T-helper 1 cell treated with Interleukin-12 subunit alpha and Interleukin-12 subunit beta and Interleukin-4 antibody, amounts not matched to agents 30 μg/mL and 1 μg/mL, for 36 hours (primary cell): ENCODE measurements at regions not wholly inside any gene's neighbourhood (a gene's known extent, or its start where the extent isn't known, plus 50 kb on each side); places are given as distances from the start of the nearest gene placed in this dataset.

Source experiments
- H3K27ac Mint-ChIP-seq: one replicate; pipeline ENCODE4 v1.8.0; 2021; ENCODE audit warnings: mild to moderate bottlenecking, mixed read lengths
- H3K27me3 Mint-ChIP-seq: one replicate; pipeline ENCODE4 v1.8.0; 2021; ENCODE audit warnings: low read depth, mixed read lengths
- H3K36me3 Mint-ChIP-seq: one replicate; pipeline ENCODE4 v1.8.0; 2021; ENCODE audit warnings: low read depth, mixed read lengths
- H3K4me1 Mint-ChIP-seq: one replicate; pipeline ENCODE4 v1.8.0; 2021; ENCODE audit warnings: low read depth, mixed read lengths
- H3K4me3 Mint-ChIP-seq: one replicate; pipeline ENCODE4 v1.8.0; 2021; ENCODE audit warnings: mild to moderate bottlenecking, moderate library complexity, mixed read lengths
- H3K9me3 Mint-ChIP-seq: one replicate; pipeline ENCODE4 v1.8.0; 2021; ENCODE audit warnings: mixed read lengths

- Mint-ChIP-seq H3K27ac (no peak overlapping the region), H3K4me1 (no peaks in the 10 kb centered on the region), H3K36me3 (no peaks in the 10 kb centered on the region), H3K9me3 (peaks cover 13% of the 10 kb centered on the region), H3K4me3 (no peak overlapping the region), H3K27me3 (no peaks in the 10 kb centered on the region)
Observed at GRCh38 chr21:27425172-27425571, 458.3 kb upstream of the ADAMTS5 start.

- Mint-ChIP-seq H3K9me3 (peaks cover 10% of the 10 kb centered on the region), H3K36me3 (no peaks in the 10 kb centered on the region), H3K4me3 (no peak overlapping the region), H3K27ac (no peak overlapping the region), H3K27me3 (no peaks in the 10 kb centered on the region), H3K4me1 (no peaks in the 10 kb centered on the region)
Observed at GRCh38 chr21:27424601-27425000, 457.7 kb upstream of the ADAMTS5 start.

- Mint-ChIP-seq H3K4me1 (no peaks in the 10 kb centered on the region), H3K4me3 (no peak overlapping the region), H3K27me3 (no peaks in the 10 kb centered on the region), H3K27ac (no peak overlapping the region), H3K9me3 (peaks cover 10% of the 10 kb centered on the region), H3K36me3 (no peaks in the 10 kb centered on the region)
Observed at GRCh38 chr21:27423906-27424595, 457.2 kb upstream of the ADAMTS5 start.

GRCh38 chr21:27423038-27423437 lies 456.1 kb upstream of the ADAMTS5 start:
- H3K27ac Mint-ChIP-seq, result no peak overlapping the region
- H3K4me3 Mint-ChIP-seq, result no peak overlapping the region

GRCh38 chr21:27422435-27422834 lies 455.5 kb upstream of the ADAMTS5 start:
- H3K36me3 Mint-ChIP-seq, result no peaks in the 10 kb centered on the region
- no peaks in the 10 kb centered on the region for H3K27me3 Mint-ChIP-seq
- no peak overlapping the region for H3K27ac Mint-ChIP-seq

More at GRCh38 chr21:27423038-27423437, 456.1 kb upstream of the ADAMTS5 start:
- Mint-ChIP-seq H3K9me3 (peaks cover 10% of the 10 kb centered on the region), H3K27me3 (no peaks in the 10 kb centered on the region), H3K36me3 (no peaks in the 10 kb centered on the region), H3K4me1 (no peaks in the 10 kb centered on the region)

GRCh38 chr21:27421654-27422053 lies 454.8 kb upstream of the ADAMTS5 start:
- peaks cover 10% of the 10 kb centered on the region for H3K9me3 Mint-ChIP-seq
- H3K4me3 Mint-ChIP-seq, result no peak overlapping the region
- H3K27me3 Mint-ChIP-seq, result no peaks in the 10 kb centered on the region
- H3K4me1 Mint-ChIP-seq, result no peaks in the 10 kb centered on the region
- H3K27ac Mint-ChIP-seq, result no peak overlapping the region
- H3K36me3 Mint-ChIP-seq, result no peaks in the 10 kb centered on the region

More at GRCh38 chr21:27422435-27422834, 455.5 kb upstream of the ADAMTS5 start:
- Mint-ChIP-seq H3K9me3 (peaks cover 10% of the 10 kb centered on the region), H3K4me3 (no peak overlapping the region), H3K4me1 (no peaks in the 10 kb centered on the region)

- H3K4me1 Mint-ChIP-seq, result no peaks in the 10 kb centered on the region
Observed at GRCh38 chr21:27419153-27419552, 452.3 kb upstream of the ADAMTS5 start.

GRCh38 chr21:27418346-27418745 lies 451.5 kb upstream of the ADAMTS5 start:
- Mint-ChIP-seq H3K4me1 (no peaks in the 10 kb centered on the region), H3K4me3 (no peak overlapping the region), H3K27ac (no peak overlapping the region), H3K27me3 (no peaks in the 10 kb centered on the region), H3K36me3 (no peaks in the 10 kb centered on the region), H3K9me3 (peaks cover 7% of the 10 kb centered on the region)

More at GRCh38 chr21:27419153-27419552, 452.3 kb upstream of the ADAMTS5 start:
- H3K9me3 Mint-ChIP-seq, result peaks cover 7% of the 10 kb centered on the region
- H3K27ac Mint-ChIP-seq, result no peak overlapping the region
- H3K36me3 Mint-ChIP-seq, result no peaks in the 10 kb centered on the region
- no peak overlapping the region for H3K4me3 Mint-ChIP-seq
- no peaks in the 10 kb centered on the region for H3K27me3 Mint-ChIP-seq

GRCh38 chr21:27412530-27412929 lies 445.6 kb upstream of the ADAMTS5 start:
- H3K4me3 Mint-ChIP-seq, result no peak overlapping the region
- no peaks in the 10 kb centered on the region for H3K36me3 Mint-ChIP-seq
- H3K4me1 Mint-ChIP-seq, result no peaks in the 10 kb centered on the region
- H3K27me3 Mint-ChIP-seq, result no peaks in the 10 kb centered on the region
- no peak overlapping the region for H3K27ac Mint-ChIP-seq
- peaks cover 12% of the 10 kb centered on the region for H3K9me3 Mint-ChIP-seq

GRCh38 chr21:27408826-27409225 lies 441.9 kb upstream of the ADAMTS5 start:
- Mint-ChIP-seq H3K27me3 (no peaks in the 10 kb centered on the region), H3K4me1 (no peaks in the 10 kb centered on the region), H3K27ac (no peak overlapping the region), H3K4me3 (no peak overlapping the region), H3K9me3 (peaks cover 8% of the 10 kb centered on the region), H3K36me3 (no peaks in the 10 kb centered on the region)

- no peaks in the 10 kb centered on the region for H3K4me1 Mint-ChIP-seq
- no peak overlapping the region for H3K27ac Mint-ChIP-seq
- H3K36me3 Mint-ChIP-seq, result no peaks in the 10 kb centered on the region
- H3K27me3 Mint-ChIP-seq, result no peaks in the 10 kb centered on the region
- no peak overlapping the region for H3K4me3 Mint-ChIP-seq
- peaks cover 8% of the 10 kb centered on the region for H3K9me3 Mint-ChIP-seq
Observed at GRCh38 chr21:27407271-27407670, 440.4 kb upstream of the ADAMTS5 start.

GRCh38 chr21:27406300-27407009 lies 439.6 kb upstream of the ADAMTS5 start:
- no peaks in the 10 kb centered on the region for H3K4me1 Mint-ChIP-seq
- peaks cover 8% of the 10 kb centered on the region for H3K9me3 Mint-ChIP-seq
- H3K27ac Mint-ChIP-seq, result no peak overlapping the region
- no peaks in the 10 kb centered on the region for H3K36me3 Mint-ChIP-seq
- no peaks in the 10 kb centered on the region for H3K27me3 Mint-ChIP-seq
- no peak overlapping the region for H3K4me3 Mint-ChIP-seq

GRCh38 chr21:27403011-27403410 lies 436.1 kb upstream of the ADAMTS5 start:
- no peaks in the 10 kb centered on the region for H3K9me3 Mint-ChIP-seq
- no peaks in the 10 kb centered on the region for H3K4me1 Mint-ChIP-seq
- no peak overlapping the region for H3K4me3 Mint-ChIP-seq
- no peaks in the 10 kb centered on the region for H3K36me3 Mint-ChIP-seq
- H3K27me3 Mint-ChIP-seq, result no peaks in the 10 kb centered on the region
- no peak overlapping the region for H3K27ac Mint-ChIP-seq

- Mint-ChIP-seq H3K36me3 (no peaks in the 10 kb centered on the region), H3K4me1 (no peaks in the 10 kb centered on the region), H3K27ac (no peak overlapping the region), H3K27me3 (no peaks in the 10 kb centered on the region), H3K9me3 (no peaks in the 10 kb centered on the region), H3K4me3 (no peak overlapping the region)
Observed at GRCh38 chr21:27400045-27400444, 433.2 kb upstream of the ADAMTS5 start.

- Mint-ChIP-seq H3K9me3 (no peaks in the 10 kb centered on the region), H3K36me3 (no peaks in the 10 kb centered on the region), H3K4me1 (no peaks in the 10 kb centered on the region), H3K4me3 (no peak overlapping the region), H3K27me3 (no peaks in the 10 kb centered on the region), H3K27ac (no peak overlapping the region)
Observed at GRCh38 chr21:27397578-27397977, 430.7 kb upstream of the ADAMTS5 start.
